Midbrain (tissue), 1 donor: ENCODE measurements at regions not wholly inside any gene's neighbourhood (a gene's known extent, or its start where the extent isn't known, plus 50 kb on each side); places are given as distances from the start of the nearest gene placed in this dataset.

Source experiments
- DNase-seq: peaks from one replicate; lab custom pipeline; 2025; lab: John Stamatoyannopoulos, UW

- no peak for DNase-seq
Observed at GRCh38 chr17:70872103-70872502, 702.8 kb downstream of the KCNJ2 start.

- no peak for DNase-seq
Observed at GRCh38 chr17:70875729-70876310, 706.5 kb downstream of the KCNJ2 start.

- DNase-seq, result no peak
Observed at GRCh38 chr17:70878879-70879278, 709.5 kb downstream of the KCNJ2 start.

GRCh38 chr17:70879401-70879800, 710.1 kb downstream of the KCNJ2 start:
- no peak for DNase-seq

- no peak for DNase-seq
Observed at GRCh38 chr17:70881093-70881492, 711.8 kb downstream of the KCNJ2 start.

- DNase-seq, result no peak
Observed at GRCh38 chr17:70882504-70882903, 713.2 kb downstream of the KCNJ2 start.

GRCh38 chr17:70886648-70887047, 717.3 kb downstream of the KCNJ2 start:
- no peak for DNase-seq

- no peak for DNase-seq
Observed at GRCh38 chr17:70888324-70888723, 719.0 kb downstream of the KCNJ2 start.

GRCh38 chr17:70891306-70891705, 722.0 kb downstream of the KCNJ2 start:
- no peak for DNase-seq

- DNase-seq, result no peak
Observed at GRCh38 chr17:70892527-70892926, 723.2 kb downstream of the KCNJ2 start.

- no peak for DNase-seq
Observed at GRCh38 chr17:70896843-70897242, 727.5 kb downstream of the KCNJ2 start.

GRCh38 chr17:70897446-70897845, 728.1 kb downstream of the KCNJ2 start:
- no peak for DNase-seq

GRCh38 chr17:70901870-70902269, 732.5 kb downstream of the KCNJ2 start:
- no peak for DNase-seq

GRCh38 chr17:70905796-70906195, 736.5 kb downstream of the KCNJ2 start:
- DNase-seq, result no peak

- no peak for DNase-seq
Observed at GRCh38 chr17:70906808-70907207, 737.5 kb downstream of the KCNJ2 start.

- no peak for DNase-seq
Observed at GRCh38 chr17:70912716-70913485, 743.6 kb downstream of the KCNJ2 start.

- DNase-seq, result no peak
Observed at GRCh38 chr17:70916469-70916868, 747.1 kb downstream of the KCNJ2 start.

- DNase-seq, result no peak
Observed at GRCh38 chr17:70919241-70919640, 749.9 kb downstream of the KCNJ2 start.

- DNase-seq, result no peak
Observed at GRCh38 chr17:70920416-70920815, 751.1 kb downstream of the KCNJ2 start.

GRCh38 chr17:70922268-70922667, 752.9 kb downstream of the KCNJ2 start:
- no peak for DNase-seq

- DNase-seq, result no peak
Observed at GRCh38 chr17:70924776-70925175, 755.4 kb downstream of the KCNJ2 start.

GRCh38 chr17:70929226-70929625, 759.9 kb downstream of the KCNJ2 start:
- no peak for DNase-seq

- no peak for DNase-seq
Observed at GRCh38 chr17:70934231-70934630, 764.9 kb downstream of the KCNJ2 start.

- no peak for DNase-seq
Observed at GRCh38 chr17:70934835-70935234, 765.5 kb downstream of the KCNJ2 start.
